Kidney epithelial cell (primary cell): ENCODE measurements at regions not wholly inside any gene's neighbourhood (a gene's known extent, or its start where the extent isn't known, plus 50 kb on each side); places are given as distances from the start of the nearest gene placed in this dataset.

Source experiments
- DNase-seq: peaks from one replicate; pipeline ENCODE4 v3.0.0-alpha.2; 2010; ENCODE audit warnings: low read depth
- H3K27me3 ChIP-seq: 2 replicates; pipeline ENCODE4 v1.6.0; 2011; ENCODE audit warnings: low read length; ENCODE audit not compliant: control insufficient read depth, insufficient read depth
- H3K36me3 ChIP-seq: 2 replicates; pipeline ENCODE4 v1.5.1; 2011; ENCODE audit warnings: low read length; ENCODE audit not compliant: control insufficient read depth, insufficient read depth
- H3K4me3 ChIP-seq: 2 replicates; pipeline ENCODE4 v1.5.1; 2011; ENCODE audit warnings: low read depth, mild to moderate bottlenecking, control low read depth, low read length
- CTCF ChIP-seq: IDR thresholded peaks from 2 replicates; pipeline ENCODE4 v1.5.1; 2011; ENCODE audit warnings: mild to moderate bottlenecking, moderate library complexity, low read length, control low read depth, inconsistent platforms; ENCODE audit not compliant: insufficient read depth, poor library complexity, severe bottlenecking

- peak; percentile 25 for TF ChIP-seq CTCF
- no peak overlapping the region for H3K4me3 ChIP-seq
- DNase-seq: no peak
- no peaks in the 10 kb centered on the region for H3K36me3 ChIP-seq
- no peaks in the 10 kb centered on the region for H3K27me3 ChIP-seq
Observed at GRCh38 chr1:170881268-170882265, 53.8 kb upstream of the MROH9 start.
